Activated CD4-positive, alpha-beta T cell treated with anti-CD3 and anti-CD28 coated beads, Interleukin-2, amount 50 U/mL, for 4 hours (primary cell): ENCODE measurements at regions not wholly inside any gene's neighbourhood (a gene's known extent, or its start where the extent isn't known, plus 50 kb on each side); places are given as distances from the start of the nearest gene placed in this dataset.

Source experiments
- DNase-seq, 2 experiments: peaks; one replicate each; pipeline ENCODE4 v3.0.0-alpha.2; 2020

- no peak for DNase-seq
Measured at GRCh38 chr2:122590524-122590923, 835.1 kb downstream of the TSN start.

GRCh38 chr2:122595065-122595464, 839.6 kb downstream of the TSN start:
- no peak for DNase-seq

GRCh38 chr2:122596598-122596997, 841.1 kb downstream of the TSN start:
- no peak for DNase-seq

GRCh38 chr2:122598784-122599183, 843.3 kb downstream of the TSN start:
- no peak for DNase-seq

- no peak for DNase-seq
Measured at GRCh38 chr2:122610948-122611609, 855.6 kb downstream of the TSN start.

- DNase-seq: no peak
Measured at GRCh38 chr2:122622934-122623333, 867.5 kb downstream of the TSN start.

- DNase-seq: no peak
Measured at GRCh38 chr2:122627388-122627787, 871.9 kb downstream of the TSN start.

GRCh38 chr2:122634256-122634655, 878.8 kb downstream of the TSN start:
- DNase-seq: no peak

- no peak for DNase-seq
Measured at GRCh38 chr2:122634920-122635319, 879.5 kb downstream of the TSN start.

GRCh38 chr2:122635686-122636085, 880.2 kb downstream of the TSN start:
- DNase-seq: no peak

- no peak for DNase-seq
Measured at GRCh38 chr2:122636097-122636496, 880.6 kb downstream of the TSN start.

GRCh38 chr2:122639176-122639575, 883.7 kb downstream of the TSN start:
- no peak for DNase-seq

GRCh38 chr2:122639711-122640110, 884.3 kb downstream of the TSN start:
- no peak for DNase-seq

- no peak for DNase-seq
Measured at GRCh38 chr2:122643725-122644329, 888.4 kb downstream of the TSN start.

GRCh38 chr2:122651236-122651635, 895.8 kb downstream of the TSN start:
- no peak for DNase-seq

GRCh38 chr2:122651780-122652179, 896.3 kb downstream of the TSN start:
- no peak for DNase-seq

GRCh38 chr2:122652670-122653069, 897.2 kb downstream of the TSN start:
- DNase-seq: no peak

GRCh38 chr2:122656403-122656802, 901.0 kb downstream of the TSN start:
- no peak for DNase-seq

- DNase-seq: no peak
Measured at GRCh38 chr2:122660786-122661634, 905.6 kb downstream of the TSN start.

- no peak for DNase-seq
Measured at GRCh38 chr2:122663620-122664019, 908.2 kb downstream of the TSN start.

GRCh38 chr2:122669627-122670026, 914.2 kb downstream of the TSN start:
- DNase-seq: no peak

GRCh38 chr2:122670897-122671296, 915.4 kb downstream of the TSN start:
- DNase-seq: no peak

- no peak for DNase-seq
Measured at GRCh38 chr2:122680662-122681061, 925.2 kb downstream of the TSN start.

- no peak for DNase-seq
Measured at GRCh38 chr2:122681626-122682025, 926.2 kb downstream of the TSN start.
